K562 (cell line): ENCODE measurements at regions not wholly inside any gene's neighbourhood (a gene's known extent, or its start where the extent isn't known, plus 50 kb on each side); places are given as distances from the start of the nearest gene placed in this dataset.

Experiments
- ATAC-seq: fragments of 200-7000 bp; cut with Tn5 transposase; 3 replicates; pipeline ENCODE4 v1.9.1; 2020; ENCODE audit warnings: moderate library complexity
- BruUV-seq: library from RNA; stranded (reverse); fragments of 400-500 nt; replicated peaks from 2 replicates; lab custom pipeline; 2021; lab: Mats Ljungman, UMichigan
- CTCF ChIA-PET: fragments of 300-600 bp; formaldehyde crosslinking; extraction: SDS; loops from one replicate; lab custom pipeline; 2021; ENCODE audit warnings: low intra/inter-chr PET ratio; lab: Yijun Ruan, JAX
- POLR2A ChIA-PET: fragments of 300-600, 350-650 bp; sonication (Branson Sonifier 250); formaldehyde crosslinking; extraction: SDS; loops from one replicate; lab custom pipeline; 2021; ENCODE audit warnings: antibody characterized with exemption, inconsistent platforms; lab: Yijun Ruan, JAX
- DNase-seq, 4 experiments: peaks; one replicate each; pipeline versions ENCODE4 v3.0.0 to v3.0.0-alpha.2; 2011 to 2018; ENCODE audit warnings: low spot score in 3 of 4, mixed read lengths in 3 of 4; ENCODE audit errors: extremely low read depth in 1 of 4
- FAIRE-seq: peaks from 2 replicates; lab custom pipeline; 2011; peaks lifted over from hg19 to GRCh38; lab: Jason Lieb, UNC
- H2AFZ ChIP-seq: 2 replicates; pipeline ENCODE4 v1.6.0; 2011; ENCODE audit warnings: low read depth, low read length, control low read depth, inconsistent platforms
- H3K27ac ChIP-seq: fragments of 200-600 bp; 3 replicates; pipeline ENCODE4 v1.8.0; 2011; ENCODE audit warnings: low read depth, mild to moderate bottlenecking, control low read depth, inconsistent platforms, low read length, moderate library complexity, mixed read lengths; ENCODE audit errors: extremely low read depth
- H3K27me3 ChIP-seq, 2 experiments: fragments of 300-600 bp in 1 of 2; 2 replicates in 1 of 2; 3 replicates in 1 of 2; pipeline versions ENCODE4 v1.6.0 to v1.8.0; 2011; ENCODE audit warnings: inconsistent platforms in 2 of 2, low read length in 2 of 2, mild to moderate bottlenecking in 1 of 2, mixed read lengths in 1 of 2, moderate library complexity in 1 of 2; ENCODE audit not compliant: control insufficient read depth in 2 of 2, insufficient read depth in 2 of 2
- H3K36me3 ChIP-seq: fragments of 300-600 bp; 3 replicates; pipeline ENCODE4 v1.8.0; 2011; ENCODE audit warnings: mild to moderate bottlenecking, low read length, inconsistent platforms; ENCODE audit not compliant: control insufficient read depth, insufficient read depth
- H3K4me1 ChIP-seq, 2 experiments: fragments of 200-600 bp in 1 of 2; replicated peaks in 1 of 2; 2 replicates in 1 of 2; 3 replicates in 1 of 2; pipeline versions ENCODE4 v1.5.1 to v1.8.0; 2011; ENCODE audit warnings: inconsistent platforms in 2 of 2, low read length in 2 of 2, mild to moderate bottlenecking in 1 of 2, mixed read lengths in 1 of 2, moderate library complexity in 1 of 2; ENCODE audit not compliant: control insufficient read depth in 2 of 2, insufficient read depth in 2 of 2
- H3K4me2 ChIP-seq: 2 replicates; pipeline ENCODE4 v1.6.1; 2011; ENCODE audit warnings: low read length, control low read depth, inconsistent platforms, mixed read lengths; ENCODE audit not compliant: insufficient read depth
- H3K4me3 ChIP-seq: fragments of 200-600 bp; sonication (generic), shearing (Covaris generic); 2 replicates; pipeline ENCODE4 v1.5.1; 2016; ENCODE audit warnings: control low read depth, inconsistent platforms
- H3K79me2 ChIP-seq: fragments of 200-600 bp; 3 replicates; pipeline ENCODE4 v1.8.0; 2011; ENCODE audit warnings: low read length, inconsistent platforms; ENCODE audit not compliant: control insufficient read depth, insufficient read depth
- H3K9ac ChIP-seq, 2 experiments: 2 replicates each; pipeline versions ENCODE4 v1.6.0 to v1.6.1; 2011; ENCODE audit warnings: low read depth in 2 of 2, low read length in 2 of 2, control low read depth in 1 of 2, inconsistent platforms in 1 of 2, mild to moderate bottlenecking in 1 of 2, mixed read lengths in 1 of 2; ENCODE audit not compliant: insufficient read depth in 1 of 2
- H3K9me1 ChIP-seq: one replicate; pipeline ENCODE4 v1.6.0; 2011; ENCODE audit warnings: inconsistent platforms, mild to moderate bottlenecking, low read length, moderate library complexity; ENCODE audit not compliant: control insufficient read depth, insufficient read depth
- H3K9me3 ChIP-seq: replicated peaks from 2 replicates; pipeline ENCODE4 v1.5.1; 2011; ENCODE audit warnings: low read depth, low read length, inconsistent platforms; ENCODE audit not compliant: control insufficient read depth, insufficient read depth
- H4K20me1 ChIP-seq: replicated peaks from 2 replicates; pipeline ENCODE4 v1.6.1; 2011; ENCODE audit warnings: low read length, inconsistent platforms, mixed read lengths; ENCODE audit not compliant: control insufficient read depth, insufficient read depth
- CTCF ChIP-seq, 3 experiments: IDR thresholded peaks in 2 of 3; conservative IDR thresholded peaks in 1 of 3; 2 replicates each; pipeline ENCODE4 v1.5.1; 2011 to 2012; ENCODE audit warnings: low read length in 3 of 3, mild to moderate bottlenecking in 3 of 3, control low read depth in 2 of 3, improper control_type of control experiment in 1 of 3, inconsistent platforms in 1 of 3, low read depth in 1 of 3, mixed read lengths in 1 of 3, moderate library complexity in 1 of 3; ENCODE audit not compliant: insufficient read depth in 2 of 3
- E2F3 ChIP-seq: fragments of 250-450 bp; sonication (Bioruptor Pico); IDR thresholded peaks from 2 replicates; pipeline ENCODE4 v1.4.0; 2020; ENCODE audit warnings: mild to moderate bottlenecking
- FOS ChIP-seq: IDR thresholded peaks from 3 replicates; pipeline ENCODE4 v1.6.1; 2011; ENCODE audit not compliant: insufficient read length; ENCODE audit errors: extremely low read depth
- FOXP4 ChIP-seq: sonication (generic); formaldehyde crosslinking; IDR thresholded peaks from 2 replicates; pipeline ENCODE4 v1.8.0; 2022; ENCODE audit warnings: mild to moderate bottlenecking, missing genetic modification reagents, borderline replicate concordance
- HMG20A ChIP-seq: fragments of 450-650 bp; formaldehyde crosslinking; conservative IDR thresholded peaks from 2 replicates; pipeline ENCODE4 v1.4.0; 2020; ENCODE audit warnings: mild to moderate bottlenecking, mixed read lengths
- ILF3 ChIP-seq: fragments of 450-650 bp; IDR thresholded peaks from 2 replicates; pipeline ENCODE4 v1.6.1; 2018; ENCODE audit warnings: antibody characterized with exemption, mild to moderate bottlenecking, moderate library complexity, borderline replicate concordance
- MCM2 ChIP-seq: fragments of 450-650 bp; IDR thresholded peaks from 2 replicates; pipeline ENCODE4 v1.6.1; 2017; ENCODE audit warnings: low read depth, mild to moderate bottlenecking
- MTF1 ChIP-seq: fragments of 250-450 bp; sonication (Bioruptor Pico); IDR thresholded peaks from 2 replicates; pipeline ENCODE4 v1.9.0; 2021; ENCODE audit warnings: moderate library complexity, mild to moderate bottlenecking, inconsistent platforms, borderline replicate concordance
- MYNN ChIP-seq, 2 experiments: sonication (generic); formaldehyde crosslinking in 1 of 2; IDR thresholded peaks; 2 replicates each; pipeline versions ENCODE4 v1.5.0 to v1.6.1; 2016 to 2020; ENCODE audit warnings: antibody characterized with exemption in 1 of 2, missing genetic modification reagents in 1 of 2
- NFATC3 ChIP-seq: fragments of 450-650 bp; IDR thresholded peaks from 2 replicates; pipeline ENCODE4 v1.6.1; 2017; ENCODE audit warnings: mild to moderate bottlenecking
- RREB1 ChIP-seq: fragments of 250-450 bp; sonication (Bioruptor Pico); IDR thresholded peaks from 2 replicates; pipeline ENCODE4 v1.4.0; 2020
- SIN3B ChIP-seq: fragments of 450-650 bp; IDR thresholded peaks from 2 replicates; pipeline ENCODE4 v1.6.1; 2017; ENCODE audit warnings: low read depth, mild to moderate bottlenecking, moderate library complexity
- TCF7L2 ChIP-seq: fragments of 150-350 bp; IDR thresholded peaks from 2 replicates; pipeline ENCODE4 v1.6.1; 2016; ENCODE audit warnings: low read depth, mild to moderate bottlenecking, low read length, moderate library complexity
- ZNF507 ChIP-seq: conservative IDR thresholded peaks from 2 replicates; pipeline ENCODE4 v1.6.1; 2017; ENCODE audit warnings: missing genetic modification characterization, missing compliant biosample characterization
- ZNF717 ChIP-seq: fragments of 250-450 bp; sonication (Bioruptor Pico); IDR thresholded peaks from 2 replicates; pipeline ENCODE4 v1.5.0; 2021
- WGBS: fragments of 100-300 bp; shearing (Covaris generic); methylation state at CpG from one replicate; pipeline ENCODE4 v1.1.6; 2016; ENCODE audit warnings: low coverage, mixed read lengths; ENCODE audit not compliant: insufficient coverage; ENCODE audit errors: missing lambda C conversion rate; 5-methylcytosine and 5-hydroxymethylcytosine counted together
- in situ Hi-C: fragments of 300-500 bp; cut with MboI; formaldehyde crosslinking; loops from 4 replicates; pipeline ENCODE4 v1.15.0; 2018; ENCODE audit warnings: inconsistent platforms, mixed read lengths
- intact Hi-C: fragments of 100-400 bp; cut with micrococcal nuclease; formaldehyde crosslinking; loops from 2 replicates; pipeline ENCODE4 v1.14.2; 2022

GRCh38 chr18:45363196-45363595, 252.1 kb upstream of the SLC14A2 start:
- Histone ChIP-seq H3K79me2 (no peaks in the 10 kb centered on the region), H3K4me2 (no peak overlapping the region), H3K9me3 (no peaks in the 10 kb centered on the region), H3K36me3 (no peaks in the 10 kb centered on the region), H4K20me1 (no peaks in the 10 kb centered on the region), H3K4me3 (no peak overlapping the region), H2AFZ (no peak overlapping the region), H3K9me1 (no peaks in the 10 kb centered on the region), H3K27me3 (no peaks in the 10 kb centered on the region), H3K27ac (no peak overlapping the region), H3K4me1 (no peaks in the 10 kb centered on the region), H3K9ac (no peak overlapping the region)
- ChIA-PET CTCF (no interaction called here), POLR2A (interaction anchor here (0.6 kb wide), 1 partner anchor 593 kb away, joined by 4 read pairs; no protein-coding TSS in a partner anchor)
- FAIRE-seq (no peak), ATAC-seq (no peak), DNase-seq (no peak)
- in situ Hi-C loops (no loop called here), intact Hi-C loops (no loop called here)
- WGBS = 0% methylated on average over 3 of the region's 4 CpGs
- BruUV-seq = no TSS peak
- TF ChIP-seq FOXP4 (CRISPR knock-in tag) (no peak), E2F3 (no peak), HMG20A (no peak), ILF3 (no peak), RREB1 (CRISPR knock-in tag) (no peak), NFATC3 (no peak), MTF1 (CRISPR knock-in tag) (no peak), TCF7L2 (no peak), CTCF (IDR thresholded peaks at IDR 0.05 in 2 of 3, conservative IDR thresholded peaks at IDR 0.05 in 1 of 3; ENCODE audit: insufficient read depth in 2 of 3, low read depth in 1 of 3, low read length in 3 of 3) (no peak), ZNF717 (CRISPR knock-in tag) (no peak), SIN3B (no peak), ZNF507 (no peak), MCM2 (no peak), MYNN (IDR thresholded peaks at IDR 0.05) (no peak), MYNN (CRISPR knock-in tag; IDR thresholded peaks at IDR 0.05) (no peak), FOS (no peak)
